ENCODE measurements at regions not wholly inside any gene's neighbourhood (a gene's known extent, or its start where the extent isn't known, plus 50 kb on each side); places are given as distances from the start of the nearest gene placed in this dataset.
A peak's percentile ranks its signal among the peaks of the same experiment; 100 is the strongest.

DNA sequence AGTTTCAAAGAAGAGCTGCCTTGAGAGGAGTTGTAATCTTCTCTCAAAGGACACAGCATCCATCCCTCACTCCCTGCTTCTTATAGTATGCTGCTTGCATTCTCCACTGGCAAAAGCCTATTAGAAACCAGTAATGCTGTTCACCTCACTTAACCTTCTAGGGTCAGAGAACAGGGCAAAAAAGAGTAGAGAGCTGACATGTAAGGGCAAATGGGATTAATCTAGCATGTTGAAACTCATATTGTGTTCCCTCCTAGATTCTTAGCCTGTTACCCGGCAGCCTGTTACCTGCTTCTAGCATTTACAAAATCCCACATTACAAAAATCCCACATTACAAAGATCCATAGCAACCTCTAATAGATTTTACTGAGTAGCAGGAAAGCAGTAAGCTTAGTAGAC is 244.7 kb downstream of the SLC7A11 start:
- TF ChIP-seq CTCF (IDR thresholded peaks at IDR 0.05), result no peak
- no peak for TF ChIP-seq POLR2A (IDR thresholded peaks at IDR 0.05)
- no peak for TF ChIP-seq POLR2AphosphoS5 (IDR thresholded peaks at IDR 0.05)
- no peak for TF ChIP-seq EP300 (IDR thresholded peaks at IDR 0.05)
- Histone ChIP-seq H3K4me1 (no peaks in the 10 kb centered on the region), H3K4me3 (no peak overlapping the region), H3K9me3 (no peaks in the 10 kb centered on the region), H3K27ac (no peak overlapping the region), H3K36me3 (no peaks in the 10 kb centered on the region), H3K27me3 (no peaks in the 10 kb centered on the region)
- intact Hi-C loops (cut with DNase I; ENCODE audit: low total_unique reads), result no loop called here
- whole genome bisulfite sequencing, 5 donors, result 0 to 82% (median 36%) methylated on average over 1 of the region's 1 CpG
- peak in 1 of 2 donors; percentile 18 for DNase-seq

DNA sequence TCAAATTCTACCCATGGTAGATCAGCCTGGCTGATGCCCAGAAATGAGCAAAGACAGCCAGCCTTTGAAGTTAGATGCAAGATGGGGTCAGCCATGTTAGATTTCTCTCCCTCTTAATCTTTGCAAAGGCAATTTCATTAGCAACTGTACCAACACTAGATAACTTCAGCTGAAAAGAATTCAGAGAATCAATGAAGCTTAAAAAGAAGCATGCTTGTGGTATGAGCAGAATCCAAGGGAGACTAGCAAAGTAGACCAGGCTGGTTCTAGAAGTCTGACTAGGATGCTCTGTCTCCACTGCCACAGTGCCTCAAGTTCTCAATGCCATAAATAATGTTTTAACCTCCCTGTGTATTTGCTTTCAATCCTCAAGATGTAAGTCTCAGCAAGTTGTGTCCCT is 247.3 kb downstream of the SLC7A11 start:
- Histone ChIP-seq H3K27me3 (no peaks in the 10 kb centered on the region), H3K36me3 (no peaks in the 10 kb centered on the region), H3K4me1 (no peaks in the 10 kb centered on the region), H3K4me3 (no peak overlapping the region), H3K9me3 (no peaks in the 10 kb centered on the region), H3K27ac (no peak overlapping the region)
- intact Hi-C loops (cut with DNase I; ENCODE audit: low total_unique reads), result no loop called here
- DNase-seq, result no peak
- TF ChIP-seq POLR2AphosphoS5 (IDR thresholded peaks at IDR 0.05) (no peak), POLR2A (IDR thresholded peaks at IDR 0.05) (no peak), CTCF (IDR thresholded peaks at IDR 0.05) (no peak), EP300 (IDR thresholded peaks at IDR 0.05) (no peak)

DNA sequence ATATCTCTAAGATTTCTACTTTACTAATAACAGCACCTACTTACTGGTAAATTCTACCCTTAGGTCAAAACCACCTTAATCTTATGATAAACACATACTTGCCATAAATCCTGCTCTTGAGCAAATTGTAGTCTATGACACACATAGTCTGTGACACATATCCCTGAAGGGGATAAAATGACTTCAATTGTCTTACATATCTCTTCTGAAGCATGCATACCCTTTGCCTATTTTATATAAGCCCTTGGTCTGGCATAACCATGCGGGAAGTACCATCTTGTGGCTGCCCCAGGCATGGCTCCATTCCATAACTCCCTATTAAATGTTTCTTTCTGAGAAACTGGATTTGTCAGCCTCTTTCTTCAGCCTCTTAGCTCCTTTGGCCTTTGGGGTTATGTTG is 248.9 kb downstream of the SLC7A11 start:
- intact Hi-C loops (cut with DNase I; ENCODE audit: low total_unique reads), result no loop called here
- TF ChIP-seq POLR2A (IDR thresholded peaks at IDR 0.05) (no peak), CTCF (IDR thresholded peaks at IDR 0.05) (no peak), EP300 (IDR thresholded peaks at IDR 0.05) (no peak), POLR2AphosphoS5 (IDR thresholded peaks at IDR 0.05) (no peak)
- WGBS, 5 donors, result 77 to 95% (median 90%) methylated on average over 1 of the region's 1 CpG
- no peaks in the 10 kb centered on the region for H3K27me3 ChIP-seq
- no peaks in the 10 kb centered on the region for H3K9me3 ChIP-seq
- DNase-seq, result no peak
- no peaks in the 10 kb centered on the region for H3K4me1 ChIP-seq
- no peaks in the 10 kb centered on the region for H3K36me3 ChIP-seq
- no peak overlapping the region for H3K27ac ChIP-seq
- H3K4me3 ChIP-seq, result no peak overlapping the region

DNA sequence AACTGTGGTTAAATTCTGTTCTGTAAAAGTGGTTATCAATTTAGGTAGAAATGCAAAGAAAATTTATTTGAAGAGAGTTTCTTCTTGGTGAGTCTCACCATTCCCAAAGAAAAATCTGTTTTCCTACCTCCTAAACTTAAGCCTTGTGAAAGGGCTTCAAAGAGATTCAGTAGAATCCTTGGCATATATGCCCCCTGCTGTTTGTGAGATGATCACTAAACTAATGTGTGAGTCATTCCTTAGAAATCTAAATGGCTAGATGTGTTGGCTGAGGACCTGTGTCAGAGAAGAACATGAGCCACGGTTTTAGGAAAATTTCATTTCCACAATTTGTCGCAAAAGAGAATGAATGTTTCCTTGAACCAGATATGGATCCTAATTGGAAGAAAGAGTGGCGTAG is 260.9 kb downstream of the SLC7A11 start:
- no peaks in the 10 kb centered on the region for H3K27me3 ChIP-seq
- intact Hi-C loops (cut with DNase I; ENCODE audit: low total_unique reads), result no loop called here
- H3K27ac ChIP-seq, result no peak overlapping the region
- WGBS, 5 donors, result 80 to 96% (median 92%) methylated on average over 3 of the region's 3 CpGs
- DNase-seq, result no peak
- H3K36me3 ChIP-seq, result no peaks in the 10 kb centered on the region
- H3K9me3 ChIP-seq, result no peaks in the 10 kb centered on the region
- no peak for TF ChIP-seq POLR2A (IDR thresholded peaks at IDR 0.05)
- TF ChIP-seq CTCF (IDR thresholded peaks at IDR 0.05), result no peak
- no peak overlapping the region for H3K4me3 ChIP-seq
- no peaks in the 10 kb centered on the region for H3K4me1 ChIP-seq

DNA sequence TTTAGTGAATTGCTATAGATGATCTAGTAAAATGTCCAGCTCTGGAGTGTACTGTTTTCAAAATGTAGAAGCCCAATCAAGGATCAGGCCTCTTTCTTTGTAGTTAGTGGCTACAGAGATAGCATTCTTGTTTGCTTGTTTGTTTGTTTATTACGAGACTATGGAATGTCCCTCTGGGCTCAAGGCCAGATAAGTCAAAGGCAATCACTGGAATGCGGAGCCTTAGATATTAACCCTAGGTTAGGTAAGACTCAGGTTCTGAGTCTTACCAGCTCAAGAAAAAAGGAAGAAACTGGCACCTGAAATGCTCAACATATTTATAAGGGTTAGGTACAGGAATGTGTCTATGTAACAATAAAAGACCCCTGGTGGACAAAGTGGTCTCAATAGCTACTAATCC is 261.5 kb downstream of the SLC7A11 start:
- no peak for TF ChIP-seq EP300 (IDR thresholded peaks at IDR 0.05)
- TF ChIP-seq POLR2AphosphoS5 (IDR thresholded peaks at IDR 0.05), result no peak
- no peak for TF ChIP-seq CTCF (IDR thresholded peaks at IDR 0.05)
- no peak for TF ChIP-seq POLR2A (IDR thresholded peaks at IDR 0.05)
- no peaks in the 10 kb centered on the region for H3K27me3 ChIP-seq
- no peak for DNase-seq
- no peaks in the 10 kb centered on the region for H3K4me1 ChIP-seq
- WGBS, 5 donors, result 37 to 60% (median 43%) methylated on average over 2 of the region's 2 CpGs
- H3K4me3 ChIP-seq, result no peak overlapping the region
- intact Hi-C loops (cut with DNase I; ENCODE audit: low total_unique reads), result no loop called here
- no peaks in the 10 kb centered on the region for H3K36me3 ChIP-seq
- no peak overlapping the region for H3K27ac ChIP-seq
- no peaks in the 10 kb centered on the region for H3K9me3 ChIP-seq

Data from stomach (tissue), 8 donors.